ENCODE measurements at regions not wholly inside any gene's neighbourhood (a gene's known extent, or its start where the extent isn't known, plus 50 kb on each side); places are given as distances from the start of the nearest gene placed in this dataset.
"Not testable (repeated sequence)": the region's sequence is repeated elsewhere in the genome, so short reads cannot be mapped to it uniquely, and the experiment has no call there.

GRCh38 chr3:165649282-165649681 lies 187.9 kb downstream of the BCHE start:
- dilution Hi-C loops (cut with HindIII; ENCODE audit: low sequenced_read_pairs, unreplicated experiment); H3K18ac ChIP-seq (ENCODE audit: low read depth, low read length); H4K5ac ChIP-seq (ENCODE audit: low read depth, low read length); in situ Hi-C loops (cut with MboI; ENCODE audit: low sequenced_read_pairs); DNase-seq; H3K27ac ChIP-seq (ENCODE audit: insufficient read depth, low read length); H2AK9ac ChIP-seq (replicated peaks; ENCODE audit: low read depth, low read length, poor library complexity); ATAC-seq (ENCODE audit: low read depth); H3K4ac ChIP-seq (ENCODE audit: low read depth, low read length); H4K8ac ChIP-seq (ENCODE audit: low read depth in 2 of 2, low read length in 2 of 2); H3K36me3 ChIP-seq (ENCODE audit: control insufficient read depth, insufficient read depth, low read length); H3K56ac ChIP-seq (ENCODE audit: extremely low read depth, insufficient read depth, low read length); H3K4me1 ChIP-seq (ENCODE audit: control insufficient read depth, insufficient read depth, low read length); H3K4me2 ChIP-seq (ENCODE audit: low read depth, low read length); H3K27me3 ChIP-seq (ENCODE audit: control insufficient read depth, insufficient read depth, low read length); H2BK120ac ChIP-seq (ENCODE audit: low read depth, low read length); H3K9ac ChIP-seq (ENCODE audit: low read depth, low read length); H2BK5ac ChIP-seq (ENCODE audit: low read depth, low read length, poor library complexity, severe bottlenecking); CTCF ChIA-PET; BruUV-seq (replicated peaks); H3K23ac ChIP-seq (ENCODE audit: low read depth, low read length); H3K9me3 ChIP-seq (ENCODE audit: control insufficient read depth, insufficient read depth, low read length); H3K9me1 ChIP-seq (ENCODE audit: insufficient read depth, low read length); H2BK15ac ChIP-seq (ENCODE audit: low read depth, low read length); H2AFZ ChIP-seq (replicated peaks; ENCODE audit: low read length, poor library complexity); H3K14ac ChIP-seq (replicated peaks; ENCODE audit: low read depth, low read length); H3K4me3 ChIP-seq (ENCODE audit: insufficient read depth, low read depth, low read length); POLR2A ChIA-PET (ENCODE audit: unreplicated experiment); intact Hi-C loops (cut with micrococcal nuclease); H2BK20ac ChIP-seq (ENCODE audit: low read depth, low read length); H2AK5ac ChIP-seq (ENCODE audit: low read depth, low read length); H4K91ac ChIP-seq (ENCODE audit: insufficient read depth, low read depth, low read length); H3K79me1 ChIP-seq (ENCODE audit: low read depth in 1 of 2, low read length in 2 of 2); H4K20me1 ChIP-seq (ENCODE audit: insufficient read depth, low read length): not testable (repeated sequence)
- WGBS, 2 experiments (ENCODE audit: extremely low coverage in 2 of 2, insufficient read length in 1 of 2), result 93% methylated on average over 4 of the region's 30 CpGs; no CpG with 5 or more reads in 1 of the 2 experiments

All from IMR-90 (cell line).